Ishikawa (cell line): ENCODE measurements at regions not wholly inside any gene's neighbourhood (a gene's known extent, or its start where the extent isn't known, plus 50 kb on each side); places are given as distances from the start of the nearest gene placed in this dataset.

Source experiments
- CEBPB ChIP-seq: IDR thresholded peaks from 2 replicates; pipeline ENCODE4 v1.6.1; 2012
- EGR1 ChIP-seq: IDR thresholded peaks from 2 replicates; pipeline ENCODE4 v1.6.1; 2012
- EP300 ChIP-seq: IDR thresholded peaks from 2 replicates; pipeline ENCODE4 v1.6.1; 2012; ENCODE audit warnings: borderline replicate concordance
- FOXM1 ChIP-seq: IDR thresholded peaks from 2 replicates; pipeline ENCODE4 v1.6.1; 2012; ENCODE audit warnings: low read depth, borderline replicate concordance
- MAX ChIP-seq: IDR thresholded peaks from 2 replicates; pipeline ENCODE4 v1.6.1; 2012
- RAD21 ChIP-seq: IDR thresholded peaks from 2 replicates; pipeline ENCODE4 v1.6.1; 2012; ENCODE audit warnings: low read depth
- REST ChIP-seq: IDR thresholded peaks from 2 replicates; pipeline ENCODE4 v1.6.1; 2012; ENCODE audit warnings: low read depth, mild to moderate bottlenecking
- TAF1 ChIP-seq: IDR thresholded peaks from 2 replicates; pipeline ENCODE4 v1.6.1; 2012; ENCODE audit warnings: low read depth, mild to moderate bottlenecking
- TCF12 ChIP-seq: IDR thresholded peaks from 2 replicates; pipeline ENCODE4 v1.6.1; 2012; ENCODE audit warnings: low read depth
- USF1 ChIP-seq: IDR thresholded peaks from 2 replicates; pipeline ENCODE4 v1.6.1; 2012
- YY1 ChIP-seq: IDR thresholded peaks from 2 replicates; pipeline ENCODE4 v1.6.1; 2012; ENCODE audit warnings: low read depth
- ZBTB7A ChIP-seq: IDR thresholded peaks from 2 replicates; pipeline ENCODE4 v1.6.1; 2012; ENCODE audit warnings: low read depth

GRCh38 chr5:167837127-167837526 lies 454.3 kb upstream of the WWC1 start:
- TF ChIP-seq MAX (no peak), EP300 (no peak), TCF12 (no peak), CEBPB (no peak), FOXM1 (no peak), REST (no peak), TAF1 (no peak), YY1 (no peak), RAD21 (no peak), ZBTB7A (no peak), EGR1 (no peak), USF1 (no peak)
